H9 (cell line): ENCODE measurements at regions not wholly inside any gene's neighbourhood (a gene's known extent, or its start where the extent isn't known, plus 50 kb on each side); places are given as distances from the start of the nearest gene placed in this dataset.

Source experiments
- DNase-seq: peaks from one replicate; pipeline ENCODE4 v3.0.0-alpha.2; 2017
- H2AFZ ChIP-seq: one replicate; pipeline ENCODE4 v1.6.1; 2013; ENCODE audit warnings: mild to moderate bottlenecking, low read length, control low read depth, moderate library complexity
- H2AK5ac ChIP-seq: 2 replicates; pipeline ENCODE4 v1.6.1; 2013; ENCODE audit warnings: low read length, control low read depth, mixed read lengths; ENCODE audit not compliant: insufficient read length
- H2BK120ac ChIP-seq: one replicate; pipeline ENCODE4 v1.6.1; 2013; ENCODE audit warnings: low read depth, mild to moderate bottlenecking, low read length, control low read depth, inconsistent platforms; ENCODE audit not compliant: poor library complexity, severe bottlenecking
- H2BK12ac ChIP-seq: 2 replicates; pipeline ENCODE4 v1.6.1; 2013; ENCODE audit warnings: low read length, control low read depth, mixed read lengths, low read depth; ENCODE audit not compliant: insufficient read length
- H2BK15ac ChIP-seq: 2 replicates; pipeline ENCODE4 v1.6.1; 2013; ENCODE audit warnings: low read depth, low read length, control low read depth
- H2BK20ac ChIP-seq: one replicate; pipeline ENCODE4 v1.6.1; 2013; ENCODE audit warnings: low read depth, mild to moderate bottlenecking, low read length, control low read depth, inconsistent platforms; ENCODE audit not compliant: poor library complexity, severe bottlenecking
- H2BK5ac ChIP-seq: 2 replicates; pipeline ENCODE4 v1.6.1; 2013; ENCODE audit warnings: low read length, control low read depth, mixed read lengths; ENCODE audit not compliant: insufficient read length
- H3K14ac ChIP-seq: 2 replicates; pipeline ENCODE4 v1.6.1; 2013; ENCODE audit warnings: low read length, control low read depth; ENCODE audit not compliant: insufficient read depth
- H3K18ac ChIP-seq: 2 replicates; pipeline ENCODE4 v1.6.1; 2013; ENCODE audit warnings: low read depth, mild to moderate bottlenecking, mixed read lengths, low read length, control low read depth; ENCODE audit not compliant: insufficient read length
- H3K23ac ChIP-seq: 2 replicates; pipeline ENCODE4 v1.6.1; 2013; ENCODE audit warnings: low read length, control low read depth, mixed read lengths, low read depth; ENCODE audit not compliant: insufficient read length
- H3K23me2 ChIP-seq: 2 replicates; pipeline ENCODE4 v1.6.1; 2013; ENCODE audit warnings: low read depth, mild to moderate bottlenecking, mixed read lengths, low read length, control low read depth; ENCODE audit not compliant: insufficient read length, poor library complexity, severe bottlenecking
- H3K27ac ChIP-seq: 2 replicates; pipeline ENCODE4 v1.5.1; 2013; ENCODE audit warnings: low read length, control low read depth, mixed read lengths, low read depth; ENCODE audit not compliant: insufficient read length
- H3K27me3 ChIP-seq: 2 replicates; pipeline ENCODE4 v1.6.1; 2013; ENCODE audit warnings: low read length, control low read depth, inconsistent platforms; ENCODE audit not compliant: insufficient read depth
- H3K4ac ChIP-seq: 2 replicates; pipeline ENCODE4 v1.6.1; 2013; ENCODE audit warnings: low read depth, mild to moderate bottlenecking, control low read depth, inconsistent platforms, low read length, moderate library complexity
- H3K4me1 ChIP-seq: 2 replicates; pipeline ENCODE4 v1.6.1; 2013; ENCODE audit warnings: low read length, control low read depth, inconsistent platforms; ENCODE audit not compliant: insufficient read depth
- H3K4me2 ChIP-seq: 2 replicates; pipeline ENCODE4 v1.6.1; 2013; ENCODE audit warnings: low read length, control low read depth, mixed read lengths; ENCODE audit not compliant: insufficient read length, insufficient read depth
- H3K56ac ChIP-seq: 2 replicates; pipeline ENCODE4 v1.6.1; 2013; ENCODE audit warnings: low read depth, mild to moderate bottlenecking, mixed read lengths, low read length, control low read depth; ENCODE audit not compliant: insufficient read length
- H3K79me1 ChIP-seq: 2 replicates; pipeline ENCODE4 v1.6.1; 2013; ENCODE audit warnings: low read depth, mild to moderate bottlenecking, moderate library complexity, low read length, control low read depth, inconsistent platforms; ENCODE audit not compliant: insufficient read depth, poor library complexity, severe bottlenecking
- H3K79me2 ChIP-seq: 2 replicates; pipeline ENCODE4 v1.6.1; 2013; ENCODE audit warnings: low read length, control low read depth, inconsistent platforms; ENCODE audit not compliant: insufficient read depth
- H3K9ac ChIP-seq: 2 replicates; pipeline ENCODE4 v1.6.1; 2013; ENCODE audit warnings: low read length, control low read depth, mixed read lengths; ENCODE audit not compliant: insufficient read length; ENCODE audit errors: extremely low read depth
- H3K9me3 ChIP-seq: one replicate; pipeline ENCODE4 v1.6.1; 2013; ENCODE audit warnings: low read depth, low read length, inconsistent platforms; ENCODE audit not compliant: control insufficient read depth
- H3T11ph ChIP-seq: one replicate; pipeline ENCODE4 v1.6.1; 2013; ENCODE audit warnings: mild to moderate bottlenecking, low read length, control low read depth, inconsistent platforms
- H4K20me1 ChIP-seq: one replicate; pipeline ENCODE4 v1.6.1; 2013; ENCODE audit not compliant: control insufficient read depth, insufficient read length, insufficient read depth
- H4K5ac ChIP-seq: 2 replicates; pipeline ENCODE4 v1.6.1; 2013; ENCODE audit warnings: low read depth, mild to moderate bottlenecking, mixed read lengths, low read length, control low read depth; ENCODE audit not compliant: insufficient read length
- H4K8ac ChIP-seq: replicated peaks from 2 replicates; pipeline ENCODE4 v1.6.1; 2013; ENCODE audit warnings: low read length, control low read depth, mixed read lengths, low read depth; ENCODE audit not compliant: insufficient read length
- H4K91ac ChIP-seq: 2 replicates; pipeline ENCODE4 v1.6.1; 2013; ENCODE audit warnings: low read depth, mild to moderate bottlenecking, moderate library complexity, mixed read lengths, low read length, control low read depth; ENCODE audit not compliant: insufficient read length
- H3K27ac Mint-ChIP-seq, 3 experiments: 2 replicates in 2 of 3; 3 replicates in 1 of 3; pipeline ENCODE4 v1.8.0; 2020 to 2021; ENCODE audit warnings: mixed read lengths in 3 of 3, mild to moderate bottlenecking in 1 of 3, moderate library complexity in 1 of 3
- H3K27me3 Mint-ChIP-seq: 2 replicates; pipeline ENCODE4 v1.8.0; 2021; ENCODE audit warnings: low read depth, mild to moderate bottlenecking, moderate library complexity, mixed read lengths
- H3K36me3 Mint-ChIP-seq, 3 experiments: 2 replicates in 2 of 3; 3 replicates in 1 of 3; pipeline ENCODE4 v1.8.0; 2020 to 2021; ENCODE audit warnings: low read depth in 3 of 3, mixed read lengths in 3 of 3; ENCODE audit not compliant: insufficient read depth in 1 of 3
- H3K4me1 Mint-ChIP-seq, 2 experiments: 2 replicates each; pipeline ENCODE4 v1.8.0; 2020; ENCODE audit warnings: mixed read lengths in 2 of 2
- H3K4me3 Mint-ChIP-seq, 2 experiments: 2 replicates in 1 of 2; 3 replicates in 1 of 2; pipeline ENCODE4 v1.8.0; 2020 to 2021; ENCODE audit warnings: mild to moderate bottlenecking in 2 of 2, mixed read lengths in 2 of 2, moderate library complexity in 1 of 2
- H3K9me3 Mint-ChIP-seq, 2 experiments: 2 replicates in 1 of 2; 3 replicates in 1 of 2; pipeline ENCODE4 v1.8.0; 2020; ENCODE audit warnings: mild to moderate bottlenecking in 2 of 2, mixed read lengths in 2 of 2, moderate library complexity in 1 of 2
- CTCF ChIP-seq: fragments of 200-600 bp; sonication (generic); conservative IDR thresholded peaks from 3 replicates; pipeline ENCODE4 v1.8.0; 2021; ENCODE audit warnings: antibody characterized with exemption, mild to moderate bottlenecking
- WGBS: extraction: QIAGEN DNeasy Blood & Tissue Kit; methylation state at CpG from one replicate; pipeline ENCODE4 v1.1.7; 2013; ENCODE audit warnings: missing lambda C conversion rate, low lambda C conversion rate, mixed read lengths; ENCODE audit not compliant: insufficient read length; ENCODE audit errors: extremely low coverage; 5-methylcytosine and 5-hydroxymethylcytosine counted together

GRCh38 chr5:138699482-138699881 is 53.7 kb upstream of the CTNNA1 start:
- no peak for DNase-seq
- no CpG with 5 or more reads among the region's 2 CpGs for WGBS
- H3K9ac ChIP-seq: no peak overlapping the region
- H3K9me3 Mint-ChIP-seq: no peaks in the 10 kb centered on the region
- H3K27me3 ChIP-seq: no peaks in the 10 kb centered on the region
- H3K27me3 Mint-ChIP-seq: no peaks in the 10 kb centered on the region; the same call in 1 of the 2 replicates
- H4K8ac ChIP-seq: no peak overlapping the region
- no peaks in the 10 kb centered on the region; a peak in 1 of 7 replicates for H3K36me3 Mint-ChIP-seq
- H3K27ac ChIP-seq: no peak overlapping the region
- no peak overlapping the region for H4K5ac ChIP-seq
- no peak overlapping the region for H4K91ac ChIP-seq
- no peak overlapping the region for H2AK5ac ChIP-seq
- H3K4me1 ChIP-seq: 0 out of 2 replicates have a peak, but pooled peaks cover 3% of the 10 kb centered on the region
- H3K4me2 ChIP-seq: no peak overlapping the region
- TF ChIP-seq CTCF: no peak
- no peak overlapping the region for H2BK12ac ChIP-seq
- no peaks in the 10 kb centered on the region for H4K20me1 ChIP-seq
- H3K18ac ChIP-seq: no peak overlapping the region
- no peaks in the 10 kb centered on the region for H3K79me2 ChIP-seq
- no peak overlapping the region for H3K56ac ChIP-seq
- no peaks in the 10 kb centered on the region for H3K9me3 ChIP-seq
- peak overlapping the region in 1 of 3 experiments; percentile 76; a peak in 2 of 7 replicates for H3K27ac Mint-ChIP-seq
- no peak overlapping the region for H2BK20ac ChIP-seq
- H3K4ac ChIP-seq: no peak overlapping the region
- H3K4me1 Mint-ChIP-seq: peaks cover 8 to 22% of the 10 kb centered on the region in 2 experiments
- no peak overlapping the region for H3T11ph ChIP-seq
- H2BK5ac ChIP-seq: no peak overlapping the region
- no peak overlapping the region for H3K4me3 Mint-ChIP-seq
- H3K23ac ChIP-seq: no peak overlapping the region
- no peak overlapping the region for H2BK15ac ChIP-seq
- H3K23me2 ChIP-seq: no peaks in the 10 kb centered on the region
- no peaks in the 10 kb centered on the region for H3K79me1 ChIP-seq
- H3K14ac ChIP-seq: no peak overlapping the region; the same call in 1 of the 2 replicates
- H2AFZ ChIP-seq: no peak overlapping the region
- H2BK120ac ChIP-seq: no peak overlapping the region
